Type B pancreatic cell (in vitro differentiated cells): ENCODE measurements at regions not wholly inside any gene's neighbourhood (a gene's known extent, or its start where the extent isn't known, plus 50 kb on each side); places are given as distances from the start of the nearest gene placed in this dataset.

Experiments used
- DNase-seq: peaks from one replicate; pipeline ENCODE4 v3.0.0; 2021; ENCODE audit warnings: mixed read lengths; ENCODE audit not compliant: unreplicated experiment; ENCODE audit errors: extremely low spot score
- H3K27ac Mint-ChIP-seq: 2 replicates; pipeline ENCODE4 v1.8.0; 2021; ENCODE audit warnings: mild to moderate bottlenecking, mixed read lengths
- H3K27me3 Mint-ChIP-seq: 2 replicates; pipeline ENCODE4 v1.8.0; 2021; ENCODE audit warnings: mixed read lengths
- H3K36me3 Mint-ChIP-seq: 2 replicates; pipeline ENCODE4 v1.8.0; 2021; ENCODE audit warnings: mixed read lengths
- H3K4me1 Mint-ChIP-seq: one replicate; pipeline ENCODE4 v1.8.0; 2021; ENCODE audit warnings: mixed read lengths; ENCODE audit not compliant: unreplicated experiment
- H3K4me3 Mint-ChIP-seq: 2 replicates; pipeline ENCODE4 v1.8.0; 2021; ENCODE audit warnings: mild to moderate bottlenecking, mixed read lengths
- H3K9me3 Mint-ChIP-seq: 2 replicates; pipeline ENCODE4 v1.8.0; 2021; ENCODE audit warnings: mixed read lengths
- CTCF ChIP-seq: fragments of 200-600 bp; sonication (generic); conservative IDR thresholded peaks from 2 replicates; pipeline ENCODE4 v1.5.0; 2021; ENCODE audit warnings: antibody characterized with exemption, mild to moderate bottlenecking

- no peak for DNase-seq
- Mint-ChIP-seq H3K4me1 (no peaks in the 10 kb centered on the region), H3K27ac (no peak overlapping the region), H3K9me3 (no peaks in the 10 kb centered on the region), H3K4me3 (no peak overlapping the region), H3K36me3 (no peaks in the 10 kb centered on the region), H3K27me3 (no peaks in the 10 kb centered on the region)
- TF ChIP-seq CTCF: no peak
These were observed 83.5 kb downstream of the SKA1 start for GRCh38 chr18:50458366-50458765.

- H3K4me1 Mint-ChIP-seq: no peaks in the 10 kb centered on the region
- no peak for DNase-seq
- H3K27me3 Mint-ChIP-seq: no peaks in the 10 kb centered on the region
- no peaks in the 10 kb centered on the region for H3K9me3 Mint-ChIP-seq
- TF ChIP-seq CTCF: no peak
- H3K4me3 Mint-ChIP-seq: no peak overlapping the region
- H3K27ac Mint-ChIP-seq: no peak overlapping the region
- H3K36me3 Mint-ChIP-seq: no peaks in the 10 kb centered on the region
These were observed 84.0 kb downstream of the SKA1 start for GRCh38 chr18:50458796-50459195.

GRCh38 chr18:50460062-50460461, 85.2 kb downstream of the SKA1 start:
- no peaks in the 10 kb centered on the region for H3K36me3 Mint-ChIP-seq
- no peak for DNase-seq
- no peaks in the 10 kb centered on the region for H3K27me3 Mint-ChIP-seq
- H3K4me3 Mint-ChIP-seq: no peak overlapping the region
- no peak overlapping the region for H3K27ac Mint-ChIP-seq
- no peaks in the 10 kb centered on the region for H3K9me3 Mint-ChIP-seq
- TF ChIP-seq CTCF: no peak
- no peaks in the 10 kb centered on the region for H3K4me1 Mint-ChIP-seq

- H3K36me3 Mint-ChIP-seq: no peaks in the 10 kb centered on the region
- no peak overlapping the region for H3K4me3 Mint-ChIP-seq
- TF ChIP-seq CTCF: no peak
These were observed 85.9 kb downstream of the SKA1 start for GRCh38 chr18:50460716-50461115.

GRCh38 chr18:50461251-50461650, 86.4 kb downstream of the SKA1 start:
- H3K4me3 Mint-ChIP-seq: no peak overlapping the region
- DNase-seq: no peak
- no peak overlapping the region for H3K27ac Mint-ChIP-seq
- TF ChIP-seq CTCF: no peak
- H3K9me3 Mint-ChIP-seq: no peaks in the 10 kb centered on the region
- H3K36me3 Mint-ChIP-seq: no peaks in the 10 kb centered on the region
- no peaks in the 10 kb centered on the region for H3K27me3 Mint-ChIP-seq
- H3K4me1 Mint-ChIP-seq: no peaks in the 10 kb centered on the region

More at GRCh38 chr18:50460716-50461115, 85.9 kb downstream of the SKA1 start:
- no peaks in the 10 kb centered on the region for H3K4me1 Mint-ChIP-seq
- no peak overlapping the region for H3K27ac Mint-ChIP-seq
- no peaks in the 10 kb centered on the region for H3K27me3 Mint-ChIP-seq
- H3K9me3 Mint-ChIP-seq: no peaks in the 10 kb centered on the region
- no peak for DNase-seq
